ENCODE measurements at regions not wholly inside any gene's neighbourhood (a gene's known extent, or its start where the extent isn't known, plus 50 kb on each side); places are given as distances from the start of the nearest gene placed in this dataset.
"Not testable (repeated sequence)": the region's sequence is repeated elsewhere in the genome, so short reads cannot be mapped to it uniquely, and the experiment has no call there.

GRCh38 chr2:239882781-239883180 is 142.4 kb downstream of the NDUFA10 start:
- DNase-seq = no peak

DNA sequence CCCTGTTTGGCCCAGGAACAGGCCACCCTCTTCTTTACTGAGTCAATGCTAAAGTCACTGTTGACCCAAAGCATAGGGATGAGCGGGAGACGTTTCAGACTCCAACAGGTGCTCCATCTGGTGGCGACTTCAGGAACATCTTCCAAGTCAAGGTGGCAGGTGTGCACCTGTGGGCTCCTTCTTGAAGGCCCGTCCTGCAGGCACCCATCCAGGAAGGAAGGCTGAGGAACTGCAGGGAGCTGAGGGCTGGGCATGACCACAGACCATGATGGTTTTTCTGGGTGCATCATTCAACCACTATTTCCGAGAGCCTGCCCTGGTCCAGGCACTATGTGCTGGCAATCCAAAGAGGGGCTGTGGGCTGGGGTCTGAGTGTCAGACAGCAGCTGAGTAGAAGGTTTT is 142.8 kb downstream of the NDUFA10 start:
- DNase-seq = peak; percentile 27 to 40

DNA sequence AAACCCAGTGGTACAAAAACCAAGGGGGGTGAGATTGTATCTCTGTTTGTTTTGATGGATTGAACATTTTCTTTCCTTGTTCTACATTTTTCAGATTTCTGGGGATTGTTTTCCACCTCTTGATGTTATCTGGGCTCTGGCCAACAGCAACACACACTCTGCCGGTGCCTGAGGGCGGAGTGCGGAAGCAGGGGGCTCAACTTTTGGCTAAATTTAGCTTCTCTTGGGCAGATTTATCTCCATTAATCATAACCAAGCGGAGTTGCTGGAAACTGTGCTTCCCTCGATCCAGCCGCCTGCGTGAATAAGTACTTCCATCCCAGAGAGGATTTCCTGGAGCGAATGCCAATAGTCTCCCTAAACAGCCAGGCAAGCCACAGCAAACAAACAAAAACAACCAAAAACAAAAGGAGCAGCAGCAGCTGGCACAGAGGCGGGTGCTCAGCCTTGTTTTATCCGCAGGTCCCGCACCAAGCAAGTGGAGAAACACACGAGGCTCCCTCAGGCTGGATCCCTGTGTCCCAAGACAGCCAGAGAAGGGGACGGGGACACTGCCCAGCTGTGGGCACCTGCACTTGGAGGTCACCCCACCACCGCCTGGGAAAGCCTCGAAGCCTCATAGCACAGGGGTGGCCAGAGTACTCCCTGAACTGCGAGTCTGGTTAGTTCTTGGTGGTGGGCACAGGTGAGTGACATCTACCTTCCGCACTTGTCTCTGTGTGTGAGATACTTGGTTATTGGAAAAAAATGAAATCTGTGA is 143.4 kb downstream of the NDUFA10 start:
- DNase-seq = no peak

- no peak for DNase-seq
Observed at GRCh38 chr2:239881031-239881471, 144.1 kb downstream of the NDUFA10 start.

DNA sequence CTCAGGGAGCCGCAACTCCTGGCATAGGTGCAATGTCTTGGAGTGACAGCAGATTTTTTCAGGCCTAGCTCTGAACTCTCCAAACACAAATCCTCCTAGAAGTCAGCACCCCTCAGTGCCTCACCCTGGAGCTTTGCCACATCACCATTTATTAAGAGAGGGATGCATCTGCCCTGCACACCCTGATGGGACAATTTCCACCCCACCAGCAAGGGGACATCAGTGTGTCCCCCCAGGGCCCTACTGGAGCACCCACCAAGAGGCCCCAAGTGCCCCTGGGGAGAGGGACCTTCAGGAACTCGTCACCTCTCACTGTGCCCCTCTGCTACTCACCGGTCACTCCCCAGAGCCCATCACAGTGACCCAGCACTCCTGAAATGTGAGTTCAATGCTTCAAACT is 144.7 kb downstream of the NDUFA10 start:
- DNase-seq = no peak

DNA sequence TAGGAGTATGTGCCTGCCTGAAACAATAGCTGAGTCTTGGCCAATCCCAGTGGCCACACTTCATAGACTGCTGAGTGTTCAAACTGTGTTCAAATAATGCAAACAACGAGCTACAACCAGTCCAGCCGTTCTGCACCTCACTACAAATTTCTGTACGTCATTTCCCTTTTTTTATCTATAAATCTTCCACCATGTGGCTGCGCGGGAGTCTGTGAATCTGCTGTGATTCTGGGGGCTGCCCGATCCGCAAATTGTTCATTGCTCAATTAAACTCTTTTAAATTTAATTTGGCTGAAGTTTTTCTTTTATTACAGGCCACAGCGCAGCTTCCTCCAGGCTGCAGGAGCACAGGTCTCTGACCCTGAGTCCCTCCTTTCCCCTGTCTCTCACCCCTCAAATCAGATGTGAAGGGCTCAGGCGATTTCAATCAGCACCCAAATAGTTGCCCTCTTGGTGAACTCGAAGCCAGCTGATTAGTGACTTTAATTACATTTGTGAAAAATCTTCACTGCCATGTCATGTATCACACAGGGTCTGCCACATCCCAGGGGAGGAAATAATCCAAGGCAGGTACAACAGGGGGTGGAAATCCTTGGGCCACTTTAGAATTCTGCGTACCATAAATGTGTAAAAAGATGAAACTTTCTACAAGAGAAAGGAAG is 145.6 kb downstream of the NDUFA10 start:
- DNase-seq = no peak

DNA sequence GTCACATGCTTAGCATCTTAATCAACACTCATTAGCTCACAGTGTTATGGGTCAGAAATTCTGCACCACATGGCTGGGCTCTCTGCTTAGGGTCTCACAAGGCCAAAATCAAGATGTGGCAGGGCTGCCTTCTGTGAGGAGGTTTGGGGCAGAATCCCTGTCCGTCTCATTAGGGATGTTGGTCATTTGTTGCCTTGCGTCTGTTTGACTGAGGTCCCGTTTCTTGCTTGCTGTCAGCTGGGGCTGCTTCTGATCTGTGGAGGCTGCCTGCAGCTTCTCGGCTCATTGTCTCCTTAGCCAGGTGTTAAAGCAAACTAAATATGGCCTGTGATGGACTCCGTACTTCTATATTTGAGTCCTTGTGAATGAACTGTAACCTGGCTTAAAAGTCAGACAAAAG is 146.5 kb downstream of the NDUFA10 start:
- DNase-seq = no peak

DNA sequence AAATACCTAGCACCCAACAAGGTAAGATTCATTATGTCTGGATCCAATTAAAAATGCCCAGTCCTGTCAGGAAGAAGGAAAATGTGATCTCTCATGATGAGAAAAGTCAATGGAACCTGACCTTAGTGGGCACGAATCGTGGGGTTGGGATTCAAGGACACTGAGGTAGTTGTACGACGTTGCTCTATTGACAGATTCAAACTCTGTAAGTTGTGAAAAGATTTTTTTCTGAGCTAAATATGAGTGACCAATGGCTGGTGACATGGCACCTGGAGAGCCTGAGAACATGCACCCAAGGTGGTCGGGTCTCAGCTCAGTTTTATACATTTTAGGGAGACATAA is 148.2 kb downstream of the NDUFA10 start:
- no peak for DNase-seq

- DNase-seq = no peak
Observed at GRCh38 chr2:239876271-239876947, 148.7 kb downstream of the NDUFA10 start.

DNA sequence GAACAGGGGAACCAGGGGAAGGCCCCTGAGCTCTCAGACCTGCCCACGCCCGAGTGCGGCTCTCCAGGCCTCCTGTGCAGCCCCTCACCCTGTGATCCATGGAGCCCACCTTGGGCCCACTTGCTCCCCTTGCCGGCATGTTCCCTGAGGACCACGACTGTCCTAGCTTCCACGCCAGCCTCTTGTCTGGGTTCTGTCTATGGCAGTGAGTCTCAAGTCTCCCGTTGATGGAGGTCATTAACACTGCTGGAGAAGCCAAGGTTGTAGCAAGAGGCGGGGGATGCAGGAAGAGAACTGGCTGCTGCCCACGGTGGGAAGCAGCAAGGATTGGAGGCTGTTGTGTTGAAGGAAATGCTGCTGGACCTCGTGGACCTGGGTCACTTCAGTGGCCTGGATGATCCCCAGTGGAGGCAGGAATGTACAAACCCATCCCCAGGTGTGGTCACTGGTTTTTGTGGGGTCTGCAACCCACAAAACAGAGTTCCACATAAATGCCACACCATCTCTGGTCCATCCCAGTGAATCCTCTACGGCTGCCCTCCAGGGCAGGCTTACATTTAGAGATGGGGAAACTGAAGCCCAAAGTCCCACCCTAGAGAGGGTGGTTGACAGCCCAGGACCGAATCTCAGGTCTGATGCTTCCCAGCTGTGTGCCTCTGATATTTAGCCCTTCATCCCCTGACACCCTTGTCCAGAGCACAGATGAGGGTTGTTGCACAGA is 150.3 kb downstream of the NDUFA10 start:
- no peak for DNase-seq

GRCh38 chr2:239873656-239874635 is 151.2 kb downstream of the NDUFA10 start:
- DNase-seq = no peak

DNA sequence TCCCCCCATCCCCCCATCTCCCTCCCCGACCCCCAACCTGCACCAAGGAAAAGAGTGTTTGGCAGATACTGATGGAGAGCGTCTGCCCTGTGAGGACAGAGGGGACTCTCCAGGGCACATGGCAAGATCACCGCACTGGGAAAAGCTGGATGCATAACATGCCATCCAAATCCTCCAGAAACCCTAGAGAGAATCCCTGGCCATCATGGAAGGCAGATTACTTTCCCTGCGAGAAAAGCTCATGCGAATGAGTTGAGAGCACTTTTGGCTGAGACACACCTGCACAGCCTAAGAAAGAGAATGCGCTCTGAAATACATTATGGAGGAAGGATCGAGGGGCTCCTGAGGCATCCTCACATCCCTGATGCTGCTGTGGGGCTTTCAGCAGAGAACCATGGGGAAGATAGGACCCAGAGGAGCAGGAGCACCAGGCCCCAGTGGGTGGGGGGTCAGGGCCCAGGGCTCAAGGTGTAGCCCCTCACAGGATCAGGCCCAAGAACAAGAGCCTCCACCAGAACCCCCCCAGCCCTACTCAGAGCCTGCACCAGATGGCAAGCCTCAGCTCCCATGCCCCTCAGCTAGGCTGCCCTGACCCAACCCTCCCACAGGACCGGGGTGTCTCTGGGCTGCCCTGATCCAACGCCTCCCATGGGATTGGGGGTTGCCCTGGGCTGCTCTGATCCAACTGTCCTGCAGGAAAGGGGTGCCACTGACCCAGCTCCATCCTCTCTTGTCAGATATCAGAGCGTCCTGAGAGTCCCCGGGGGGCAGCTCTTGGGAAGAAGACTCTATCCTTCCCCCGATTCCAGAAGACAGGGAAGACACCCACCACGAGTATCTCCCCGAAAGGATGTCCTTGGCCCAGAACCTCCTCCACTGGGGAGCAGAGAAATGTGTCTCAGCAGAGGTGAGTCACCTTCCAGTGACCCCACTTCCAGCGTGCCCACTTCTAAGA is 153.4 kb downstream of the NDUFA10 start:
- no peak for DNase-seq

DNA sequence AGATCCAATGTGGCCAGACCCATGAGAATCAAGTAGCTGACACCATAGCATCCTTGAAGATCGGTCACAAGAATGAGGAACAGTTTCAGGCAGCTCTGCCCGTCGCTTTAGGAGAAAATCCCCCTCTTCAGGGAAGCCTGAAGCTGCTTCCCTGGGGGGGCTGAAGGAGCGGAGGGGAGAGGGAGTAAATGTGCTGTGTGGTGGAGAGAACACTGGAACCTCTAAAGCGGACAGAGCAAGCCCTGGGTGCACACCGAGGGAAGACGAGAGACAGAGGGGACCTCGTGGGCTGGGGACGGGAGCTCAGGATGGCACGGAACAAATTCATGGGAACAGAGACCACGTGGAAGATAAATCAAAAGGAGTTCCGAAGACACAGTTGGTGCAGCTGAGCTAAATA is 154.3 kb downstream of the NDUFA10 start:
- DNase-seq = no peak

GRCh38 chr2:239870276-239870675 is 154.9 kb downstream of the NDUFA10 start:
- no peak for DNase-seq

- DNase-seq = no peak
Observed at GRCh38 chr2:239869272-239870155, 155.6 kb downstream of the NDUFA10 start.

GRCh38 chr2:239868556-239869181 is 156.5 kb downstream of the NDUFA10 start:
- no peak for DNase-seq

- DNase-seq = no peak
Observed at GRCh38 chr2:239866778-239867177, 158.4 kb downstream of the NDUFA10 start.

DNA sequence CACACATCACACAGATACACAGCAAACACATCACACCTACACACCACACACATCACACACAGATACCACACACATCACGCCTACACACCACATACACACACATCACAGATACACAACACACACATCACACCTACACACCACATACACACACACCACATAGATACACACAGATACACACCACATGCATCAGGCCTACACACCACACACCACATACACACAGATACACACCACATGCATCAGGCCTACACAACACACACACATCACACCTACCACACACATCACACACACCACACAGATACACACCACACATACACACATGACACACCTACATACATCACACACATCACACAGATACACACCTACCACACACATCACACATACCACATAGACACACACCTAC is 158.8 kb downstream of the NDUFA10 start:
- DNase-seq = no peak

DNA sequence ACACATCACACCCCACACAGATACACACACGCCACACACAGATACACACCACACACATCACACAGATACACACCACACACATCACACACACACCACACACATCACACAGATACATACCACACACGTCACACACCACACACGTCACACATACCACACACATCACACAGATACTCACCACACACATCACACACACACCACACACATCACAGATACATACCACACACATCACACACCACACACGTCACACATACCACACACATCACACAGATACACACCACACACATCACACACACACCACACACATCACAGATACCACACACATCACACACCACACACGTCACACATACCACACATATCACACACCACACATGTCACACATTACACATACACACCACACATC is 159.3 kb downstream of the NDUFA10 start:
- DNase-seq = not testable (repeated sequence)

Measured in AML-193 (cell line).